Lower leg skin (tissue), 4 donors: ENCODE measurements at regions not wholly inside any gene's neighbourhood (a gene's known extent, or its start where the extent isn't known, plus 50 kb on each side); places are given as distances from the start of the nearest gene placed in this dataset.
A peak's percentile ranks its signal among the peaks of the same experiment; 100 is the strongest.

Experiments used
- DNase-seq, 2 donors: peaks; one replicate each; pipeline ENCODE4 v3.0.0-alpha.2; 2019; ENCODE audit warnings: low spot score in 2 of 2
- H3K4me3 ChIP-seq: fragments of 200-600 bp; sonication (generic); 2 replicates; pipeline ENCODE4 v1.5.1; 2017; ENCODE audit warnings: mild to moderate bottlenecking, low read depth; ENCODE audit not compliant: poor library complexity, severe bottlenecking
- POLR2A ChIP-seq, 2 donors: fragments of 450-650 bp; IDR thresholded peaks; one replicate each; pipeline ENCODE4 v1.6.1; 2016 to 2017; ENCODE audit warnings: antibody characterized with exemption in 2 of 2, mild to moderate bottlenecking in 1 of 2, moderate library complexity in 1 of 2
- WGBS, 2 donors: methylation state at CpG; one replicate each; pipeline ENCODE4 v1.1.5; 2018; 5-methylcytosine and 5-hydroxymethylcytosine counted together
- intact Hi-C: fragments of 100-400 bp; cut with DNase I; formaldehyde crosslinking; loops from one replicate; pipeline ENCODE4 v1.15.0; 2023; ENCODE audit warnings: low total_unique reads
- TF ChIP-seq, protein P1 (sequence below), 3 donors: fragments of 450-650 bp; IDR thresholded peaks; one replicate each; pipeline ENCODE4 v1.5.1; 2016; ENCODE audit warnings: antibody characterized with exemption in 3 of 3, mild to moderate bottlenecking in 3 of 3, moderate library complexity in 2 of 3

DNA sequence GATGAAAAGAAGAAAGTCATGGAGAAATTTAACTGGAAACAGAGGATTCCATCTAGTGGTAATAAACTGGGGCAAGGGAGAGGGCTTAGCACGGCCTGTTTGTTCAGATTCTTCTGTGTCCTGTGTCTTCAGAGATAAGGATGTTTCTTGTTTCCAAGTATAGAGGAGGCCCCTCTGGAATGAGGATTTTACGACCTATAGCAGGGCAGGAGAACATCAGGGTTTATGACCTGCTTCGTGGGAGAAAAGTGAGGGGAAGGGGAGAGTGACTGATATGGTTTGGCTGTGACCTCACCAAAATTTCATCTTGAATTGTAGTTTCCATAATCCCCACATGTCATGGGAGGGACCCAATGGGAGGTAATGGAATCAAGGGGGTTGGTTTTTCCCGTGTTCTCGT is 93.0 kb upstream of the LDB2 start:
- DNase-seq, result no peak
- WGBS, 2 donors, result 65 to 74% methylated on average over 5 of the region's 5 CpGs
- no peak overlapping the region for H3K4me3 ChIP-seq
- intact Hi-C loops, result no loop called here
- TF ChIP-seq, protein P1, sequence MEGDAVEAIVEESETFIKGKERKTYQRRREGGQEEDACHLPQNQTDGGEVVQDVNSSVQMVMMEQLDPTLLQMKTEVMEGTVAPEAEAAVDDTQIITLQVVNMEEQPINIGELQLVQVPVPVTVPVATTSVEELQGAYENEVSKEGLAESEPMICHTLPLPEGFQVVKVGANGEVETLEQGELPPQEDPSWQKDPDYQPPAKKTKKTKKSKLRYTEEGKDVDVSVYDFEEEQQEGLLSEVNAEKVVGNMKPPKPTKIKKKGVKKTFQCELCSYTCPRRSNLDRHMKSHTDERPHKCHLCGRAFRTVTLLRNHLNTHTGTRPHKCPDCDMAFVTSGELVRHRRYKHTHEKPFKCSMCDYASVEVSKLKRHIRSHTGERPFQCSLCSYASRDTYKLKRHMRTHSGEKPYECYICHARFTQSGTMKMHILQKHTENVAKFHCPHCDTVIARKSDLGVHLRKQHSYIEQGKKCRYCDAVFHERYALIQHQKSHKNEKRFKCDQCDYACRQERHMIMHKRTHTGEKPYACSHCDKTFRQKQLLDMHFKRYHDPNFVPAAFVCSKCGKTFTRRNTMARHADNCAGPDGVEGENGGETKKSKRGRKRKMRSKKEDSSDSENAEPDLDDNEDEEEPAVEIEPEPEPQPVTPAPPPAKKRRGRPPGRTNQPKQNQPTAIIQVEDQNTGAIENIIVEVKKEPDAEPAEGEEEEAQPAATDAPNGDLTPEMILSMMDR (IDR thresholded peaks at IDR 0.05), result no peak
- no peak for TF ChIP-seq POLR2A (IDR thresholded peaks at IDR 0.05)

DNA sequence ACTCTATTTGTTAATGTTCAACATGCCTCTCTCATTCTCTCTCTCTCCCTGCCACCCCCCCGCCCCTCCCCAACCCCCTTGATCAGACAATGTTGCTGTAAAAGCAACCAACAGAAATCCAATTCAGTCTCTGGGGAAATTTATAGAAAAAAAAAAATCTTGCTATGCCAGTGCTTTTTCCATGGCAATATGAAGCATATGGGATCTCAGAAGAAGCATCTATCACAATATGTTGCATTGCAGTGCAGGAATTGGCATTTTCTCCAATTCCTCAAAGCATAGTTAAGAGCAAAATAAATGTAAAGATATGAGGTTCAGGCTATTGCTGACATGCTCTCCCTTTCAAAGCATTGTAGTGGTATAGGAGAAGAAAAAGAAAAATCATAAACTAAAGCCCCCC is 90.9 kb upstream of the LDB2 start:
- no peak for DNase-seq
- WGBS, 2 donors, result 79 to 95% methylated on average over 1 of the region's 1 CpG
- intact Hi-C loops, result no loop called here
- no peak overlapping the region for H3K4me3 ChIP-seq
- TF ChIP-seq POLR2A (IDR thresholded peaks at IDR 0.05), result no peak
- TF ChIP-seq, protein P1 (IDR thresholded peaks at IDR 0.05), result no peak

DNA sequence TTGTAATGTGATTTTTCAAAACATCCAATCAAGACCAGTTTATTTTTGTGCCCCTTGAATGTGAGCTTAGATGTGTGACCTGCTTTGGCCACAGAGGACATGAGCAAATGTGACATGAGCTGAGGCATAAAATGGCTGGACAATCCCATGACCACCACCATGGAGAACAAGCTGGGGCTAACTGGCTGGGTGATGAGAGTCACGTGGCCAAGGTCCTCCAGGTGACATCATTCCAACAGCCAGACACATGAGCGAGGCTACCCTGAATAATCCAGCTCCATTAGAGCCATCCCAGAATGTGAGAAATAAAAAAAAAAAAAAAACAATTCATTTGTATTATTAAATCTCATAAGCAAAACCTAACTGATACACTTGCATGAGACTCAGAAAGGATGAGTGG is 90.4 kb upstream of the LDB2 start:
- intact Hi-C loops, result no loop called here
- WGBS, 2 donors, result 94 to 96% methylated on average over 2 of the region's 2 CpGs

GRCh38 chr4:16977081-16977480 is 78.6 kb upstream of the LDB2 start:
- H3K4me3 ChIP-seq, result no peak overlapping the region
- intact Hi-C loops, result no loop called here
- TF ChIP-seq POLR2A (IDR thresholded peaks at IDR 0.05), result no peak
- TF ChIP-seq, protein P1 (IDR thresholded peaks at IDR 0.05), result no peak
- DNase-seq, result no peak

More for the DNA sequence above, 90.4 kb upstream of the LDB2 start:
- H3K4me3 ChIP-seq, result no peak overlapping the region
- TF ChIP-seq, protein P1 (IDR thresholded peaks at IDR 0.05), result no peak
- TF ChIP-seq POLR2A (IDR thresholded peaks at IDR 0.05), result no peak
- no peak for DNase-seq

- H3K4me3 ChIP-seq, result no peak overlapping the region
- TF ChIP-seq, protein P1 (IDR thresholded peaks at IDR 0.05), result no peak
- no peak for TF ChIP-seq POLR2A (IDR thresholded peaks at IDR 0.05)
- intact Hi-C loops, result no loop called here
- 45 to 49% methylated on average over 8 of the region's 8 CpGs for WGBS, 2 donors
- DNase-seq, result no peak
Observed at GRCh38 chr4:16969696-16970135, 71.3 kb upstream of the LDB2 start.

- H3K4me3 ChIP-seq, result no peak overlapping the region
- DNase-seq, result peak; percentile 33 to 88
- WGBS, 2 donors, result 19 to 31% methylated on average over 5 of the region's 5 CpGs
- no peak for TF ChIP-seq POLR2A (IDR thresholded peaks at IDR 0.05)
- TF ChIP-seq, protein P1 (IDR thresholded peaks at IDR 0.05), result no peak
- intact Hi-C loops, result no loop called here
Observed at GRCh38 chr4:16967722-16968121, 69.3 kb upstream of the LDB2 start.
